ENCODE measurements at regions not wholly inside any gene's neighbourhood (a gene's known extent, or its start where the extent isn't known, plus 50 kb on each side); places are given as distances from the start of the nearest gene placed in this dataset.
"Not testable (repeated sequence)": the region's sequence is repeated elsewhere in the genome, so short reads cannot be mapped to it uniquely, and the experiment has no call there.

GRCh38 chr12:126447346-126447745, 1382.1 kb downstream of the AACS start:
- TF ChIP-seq CTCF (IDR thresholded peaks at IDR 0.05 in 8 of 11, conservative IDR thresholded peaks at IDR 0.05 in 3 of 11) (no peak), POLR2A (IDR thresholded peaks at IDR 0.05) (no peak), POLR2AphosphoS5 (IDR thresholded peaks at IDR 0.05) (no peak)
- Histone ChIP-seq H3K4me3 (no peak overlapping the region), H3K27ac (no peak overlapping the region), H3K4me1 (no peaks in the 10 kb centered on the region), H3K9me3 (peaks cover 0 to 19% (median 0%) of the 10 kb centered on the region in 8 donors), H3K36me3 (no peaks in the 10 kb centered on the region), H3K27me3 (replicated peaks in 1 of 7) (no peaks in the 10 kb centered on the region)
- DNase-seq: no peak
- intact Hi-C loops (cut with DNase I; ENCODE audit: low total_unique reads): no loop called here
- 66 to 77% (median 70%) methylated on average over 5 of the region's 5 CpGs for WGBS, 5 donors

- intact Hi-C loops (cut with DNase I; ENCODE audit: low total_unique reads): no loop called here
- no peaks in the 10 kb centered on the region for H3K36me3 ChIP-seq
- H3K27ac ChIP-seq: no peak overlapping the region
- peaks cover 0 to 12% (median 0%) of the 10 kb centered on the region in 8 donors for H3K9me3 ChIP-seq
- WGBS, 5 donors: 45 to 82% (median 68%) methylated on average over 4 of the region's 4 CpGs
- H3K4me1 ChIP-seq: no peaks in the 10 kb centered on the region
- TF ChIP-seq POLR2A (IDR thresholded peaks at IDR 0.05) (no peak), CTCF (IDR thresholded peaks at IDR 0.05 in 8 of 11, conservative IDR thresholded peaks at IDR 0.05 in 3 of 11) (no peak), POLR2AphosphoS5 (IDR thresholded peaks at IDR 0.05) (no peak)
- H3K4me3 ChIP-seq: no peak overlapping the region
- H3K27me3 ChIP-seq (replicated peaks in 1 of 7): no peaks in the 10 kb centered on the region
- DNase-seq: no peak
Observed at GRCh38 chr12:126451809-126452208, 1386.6 kb downstream of the AACS start.

GRCh38 chr12:126452686-126453085, 1387.5 kb downstream of the AACS start:
- peaks cover 0 to 12% (median 0%) of the 10 kb centered on the region in 8 donors for H3K9me3 ChIP-seq
- DNase-seq; H3K4me3 ChIP-seq; H3K4me1 ChIP-seq; intact Hi-C loops (cut with DNase I; ENCODE audit: low total_unique reads); H3K27me3 ChIP-seq (replicated peaks in 1 of 7); H3K36me3 ChIP-seq; H3K27ac ChIP-seq: not testable (repeated sequence)
- WGBS, 5 donors: 93 to 97% (median 95%) methylated on average over 9 of the region's 9 CpGs

GRCh38 chr12:126454581-126454980, 1389.3 kb downstream of the AACS start:
- Histone ChIP-seq H3K4me1 (no peaks in the 10 kb centered on the region), H3K27ac (no peak overlapping the region), H3K4me3 (no peak overlapping the region), H3K27me3 (replicated peaks in 1 of 7) (no peaks in the 10 kb centered on the region), H3K9me3 (peaks cover 0 to under 1% (median 0%) of the 10 kb centered on the region in 8 donors), H3K36me3 (no peaks in the 10 kb centered on the region)
- intact Hi-C loops (cut with DNase I; ENCODE audit: low total_unique reads): no loop called here
- DNase-seq: no peak
- 59 to 74% (median 73%) methylated on average over 5 of the region's 5 CpGs for WGBS, 5 donors
- no peak for TF ChIP-seq POLR2A (IDR thresholded peaks at IDR 0.05)
- TF ChIP-seq POLR2AphosphoS5 (IDR thresholded peaks at IDR 0.05): no peak

GRCh38 chr12:126457776-126458175, 1392.5 kb downstream of the AACS start:
- H3K27ac ChIP-seq: no peak overlapping the region
- no peaks in the 10 kb centered on the region for H3K4me1 ChIP-seq
- no peak overlapping the region for H3K4me3 ChIP-seq
- WGBS, 5 donors: 83 to 94% (median 89%) methylated on average over 11 to 13 of the region's 13 CpGs
- intact Hi-C loops (cut with DNase I; ENCODE audit: low total_unique reads): no loop called here
- no peaks in the 10 kb centered on the region for H3K27me3 ChIP-seq (replicated peaks in 1 of 7)
- DNase-seq: no peak
- no peaks in the 10 kb centered on the region for H3K36me3 ChIP-seq
- peaks cover 0 to 5% (median 0%) of the 10 kb centered on the region in 8 donors for H3K9me3 ChIP-seq
- TF ChIP-seq POLR2A (IDR thresholded peaks at IDR 0.05) (no peak), POLR2AphosphoS5 (IDR thresholded peaks at IDR 0.05) (no peak), CTCF (IDR thresholded peaks at IDR 0.05 in 8 of 11, conservative IDR thresholded peaks at IDR 0.05 in 3 of 11) (no peak)
